HCT116 (cell line): ENCODE measurements at regions not wholly inside any gene's neighbourhood (a gene's known extent, or its start where the extent isn't known, plus 50 kb on each side); places are given as distances from the start of the nearest gene placed in this dataset.

Experiments
- ATAC-seq: fragments of 200-7000 bp; cut with Tn5 transposase; 2 replicates; pipeline ENCODE4 v1.9.1; 2020; ENCODE audit warnings: mild to moderate bottlenecking, moderate library complexity
- BruUV-seq: library from RNA; stranded (reverse); fragments of 400-500 nt; replicated peaks from 2 replicates; lab custom pipeline; 2021; lab: Mats Ljungman, UMichigan
- CTCF ChIA-PET: fragments of 300-600 bp; sonication (Branson Sonifier 250); formaldehyde crosslinking; loops from one replicate; lab custom pipeline; 2021; ENCODE audit warnings: antibody characterized with exemption; lab: Charles Lee
- POLR2A ChIA-PET: fragments of 300-600, 350-600 bp; sonication (Branson Sonifier 250); formaldehyde crosslinking; loops from one replicate; lab custom pipeline; 2021; ENCODE audit warnings: antibody characterized with exemption; lab: Charles Lee
- RAD21 ChIA-PET, 2 experiments: fragments of 300-600 bp; sonication (Branson Sonifier 250); formaldehyde crosslinking; loops; one replicate each; lab custom pipeline; 2023; ENCODE audit warnings: low total read pairs in 2 of 2; ENCODE audit not compliant: uncharacterized antibody in 2 of 2, unreplicated experiment in 2 of 2, low non-redundant PET in 1 of 2; lab: Charles Lee
- DNase-seq: peaks from one replicate; pipeline ENCODE4 v3.0.0-alpha.2; 2010; ENCODE audit warnings: low read depth, low spot score
- H2AFZ ChIP-seq: fragments of 200-600 bp; shearing (Covaris generic), sonication (generic); 2 replicates; pipeline ENCODE4 v1.6.1; 2017; ENCODE audit warnings: low read depth, mixed run types, mixed read lengths, antibody characterized with exemption, low read length; ENCODE audit not compliant: poor library complexity, severe bottlenecking
- H3K27ac ChIP-seq: 2 replicates; pipeline ENCODE4 v1.5.1; 2012; ENCODE audit warnings: low read depth, low read length
- H3K27me3 ChIP-seq: fragments of 200-600 bp; sonication (generic); 2 replicates; pipeline ENCODE4 v1.6.1; 2016; ENCODE audit warnings: mixed run types, low read length, mixed read lengths; ENCODE audit not compliant: insufficient read depth
- H3K36me3 ChIP-seq, 2 experiments: fragments of 200-500 bp in 1 of 2; fragments of 200-600 bp in 1 of 2; sonication (Bioruptor generic) in 1 of 2; sonication (generic) in 1 of 2; 2 replicates each; pipeline versions ENCODE4 v1.5.1 to v1.6.1; 2014 to 2016; ENCODE audit warnings: low read length in 2 of 2, inconsistent platforms in 1 of 2, mixed read lengths in 1 of 2, mixed run types in 1 of 2; ENCODE audit not compliant: insufficient read depth in 2 of 2, control insufficient read depth in 1 of 2
- H3K4me1 ChIP-seq, 2 experiments: fragments of 200-600 bp in 1 of 2; sonication (generic) in 1 of 2; 2 replicates each; pipeline versions ENCODE4 v1.5.1 to v1.6.1; 2012 to 2017; ENCODE audit warnings: low read length in 2 of 2, inconsistent platforms in 1 of 2, mild to moderate bottlenecking in 1 of 2, mixed read lengths in 1 of 2, mixed run types in 1 of 2, moderate library complexity in 1 of 2; ENCODE audit not compliant: insufficient read depth in 2 of 2, control insufficient read depth in 1 of 2
- H3K4me2 ChIP-seq: fragments of 200-600 bp; sonication (generic); 2 replicates; pipeline ENCODE4 v1.6.1; 2017; ENCODE audit warnings: mixed run types, low read length, mixed read lengths
- H3K4me3 ChIP-seq, 2 experiments: fragments of 200-600 bp in 1 of 2; sonication (generic) in 1 of 2; replicated peaks in 1 of 2; 2 replicates each; pipeline ENCODE4 v1.5.1; 2011 to 2016; ENCODE audit warnings: low read length in 2 of 2, control low read depth in 1 of 2, low read depth in 1 of 2, mild to moderate bottlenecking in 1 of 2, mixed read lengths in 1 of 2, mixed run types in 1 of 2
- H3K79me2 ChIP-seq: fragments of 200-600 bp; sonication (generic); 2 replicates; pipeline ENCODE4 v1.6.1; 2017; ENCODE audit warnings: mild to moderate bottlenecking, mixed run types, low read length, moderate library complexity, mixed read lengths; ENCODE audit not compliant: insufficient read depth
- H3K9ac ChIP-seq: fragments of 200-600 bp; sonication (generic); 2 replicates; pipeline ENCODE4 v1.6.1; 2016; ENCODE audit warnings: low read length, mixed read lengths
- H3K9me2 ChIP-seq: fragments of 200-600 bp; sonication (generic), shearing (Covaris generic); 2 replicates; pipeline ENCODE4 v1.6.1; 2017; ENCODE audit warnings: mixed run types, mild to moderate bottlenecking, moderate library complexity; ENCODE audit not compliant: insufficient read depth
- H3K9me3 ChIP-seq, 2 experiments: fragments of 200-500 bp in 1 of 2; fragments of 200-600 bp in 1 of 2; sonication (Bioruptor generic) in 1 of 2; sonication (generic) in 1 of 2; 2 replicates each; pipeline ENCODE4 v1.6.1; 2014 to 2017; ENCODE audit warnings: low read length in 2 of 2, mixed read lengths in 2 of 2, inconsistent platforms in 1 of 2, low read depth in 1 of 2, mild to moderate bottlenecking in 1 of 2, mixed run types in 1 of 2, moderate library complexity in 1 of 2; ENCODE audit not compliant: control insufficient read depth in 1 of 2, insufficient read depth in 1 of 2
- H4K20me1 ChIP-seq: fragments of 200-600 bp; sonication (generic), shearing (Covaris generic); 2 replicates; pipeline ENCODE4 v1.6.1; 2017; ENCODE audit warnings: mixed run types, mild to moderate bottlenecking, moderate library complexity; ENCODE audit not compliant: insufficient read depth
- CEBPB ChIP-seq: IDR thresholded peaks from 2 replicates; pipeline ENCODE4 v1.6.1; 2012; ENCODE audit warnings: low read depth
- CTCF ChIP-seq, 3 experiments: fragments of 200-600 bp in 1 of 3; sonication (generic) in 1 of 3; IDR thresholded peaks in 2 of 3; conservative IDR thresholded peaks in 1 of 3; 2 replicates each; pipeline ENCODE4 v1.5.1; 2012 to 2017; ENCODE audit warnings: low read depth in 2 of 3, low read length in 2 of 3, antibody characterized with exemption in 1 of 3, borderline replicate concordance in 1 of 3, control low read depth in 1 of 3, mild to moderate bottlenecking in 1 of 3, mixed read lengths in 1 of 3, mixed run types in 1 of 3, moderate library complexity in 1 of 3; ENCODE audit not compliant: insufficient read depth in 1 of 3
- EZH2phosphoT487 ChIP-seq: fragments of 200-600 bp; IDR thresholded peaks from 2 replicates; pipeline ENCODE4 v1.6.1; 2018; ENCODE audit warnings: antibody characterized with exemption, borderline replicate concordance
- JUND ChIP-seq: IDR thresholded peaks from 2 replicates; pipeline ENCODE4 v1.6.1; 2012
- POLR2A ChIP-seq: IDR thresholded peaks from 2 replicates; pipeline ENCODE4 v1.7.0; 2011; ENCODE audit warnings: borderline replicate concordance; ENCODE audit not compliant: insufficient read depth, insufficient read length; ENCODE audit errors: extremely low read depth
- REST ChIP-seq: IDR thresholded peaks from 2 replicates; pipeline ENCODE4 v1.6.1; 2012; ENCODE audit warnings: low read depth
- SIN3A ChIP-seq: IDR thresholded peaks from 2 replicates; pipeline ENCODE4 v1.6.1; 2012; ENCODE audit warnings: low read depth
- TCF7L2 ChIP-seq: IDR thresholded peaks from 2 replicates; pipeline ENCODE4 v1.7.0; 2011; ENCODE audit warnings: borderline replicate concordance, inconsistent platforms; ENCODE audit not compliant: insufficient read depth, insufficient read length; ENCODE audit errors: extremely low read depth
- ZFX ChIP-seq: fragments of 450-650 bp; IDR thresholded peaks from 2 replicates; pipeline ENCODE4 v1.6.1; 2017
- intact Hi-C: fragments of 100-400 bp; cut with micrococcal nuclease; formaldehyde crosslinking; loops from 2 replicates; pipeline ENCODE4 v1.10.0; 2022

GRCh38 chr4:17189759-17190158 is 291.3 kb upstream of the LDB2 start:
- Histone ChIP-seq H3K4me1 (peaks cover 0 to 10% of the 10 kb centered on the region in 2 experiments; a peak in 2 of 4 replicates), H3K27ac (no peak overlapping the region), H3K4me2 (no peak overlapping the region), H3K9me3 (no peaks in the 10 kb centered on the region), H3K4me3 (no peak overlapping the region), H4K20me1 (no peaks in the 10 kb centered on the region), H2AFZ (no peak overlapping the region), H3K79me2 (no peaks in the 10 kb centered on the region), H3K9me2 (no peaks in the 10 kb centered on the region), H3K9ac (no peak overlapping the region), H3K36me3 (no peaks in the 10 kb centered on the region), H3K27me3 (no peaks in the 10 kb centered on the region)
- ChIA-PET POLR2A (no interaction called here), RAD21 (no interaction called here), CTCF (no interaction called here)
- intact Hi-C loops, result no loop called here
- TF ChIP-seq SIN3A, result no peak
- no peak for TF ChIP-seq CEBPB
- no peak for TF ChIP-seq POLR2A
- no peak for TF ChIP-seq CTCF (IDR thresholded peaks at IDR 0.05 in 2 of 3, conservative IDR thresholded peaks at IDR 0.05 in 1 of 3; ENCODE audit: borderline replicate concordance in 1 of 3, insufficient read depth in 1 of 3, low read depth in 2 of 3, low read length in 2 of 3)
- no peak for TF ChIP-seq ZFX
- TF ChIP-seq REST, result no peak
- TF ChIP-seq EZH2phosphoT487, result no peak
- no peak for TF ChIP-seq JUND
- no peak for TF ChIP-seq TCF7L2
- no TSS peak for BruUV-seq
- ATAC-seq (no peak), DNase-seq (no peak)
